ENCODE measurements at regions not wholly inside any gene's neighbourhood (a gene's known extent, or its start where the extent isn't known, plus 50 kb on each side); places are given as distances from the start of the nearest gene placed in this dataset.
A peak's percentile ranks its signal among the peaks of the same experiment; 100 is the strongest.
"Not testable (repeated sequence)": the region's sequence is repeated elsewhere in the genome, so short reads cannot be mapped to it uniquely, and the experiment has no call there.

- not testable (repeated sequence) for H3K4me3 ChIP-seq (ENCODE audit: low read length); H3K9me3 ChIP-seq (ENCODE audit: control insufficient read depth, low read length); H3K36me3 ChIP-seq (ENCODE audit: control insufficient read depth, insufficient read depth, low read length, severe bottlenecking); H3K9ac ChIP-seq (ENCODE audit: low read length); H3K27me3 ChIP-seq (replicated peaks; ENCODE audit: control insufficient read depth, insufficient read depth, low read length); DNase-seq (ENCODE audit: low read depth)
- H3K4me1 ChIP-seq (ENCODE audit: control insufficient read depth, insufficient read depth, low read length): peaks cover 28% of the 10 kb centered on the region
Measured at GRCh38 chr13:32847976-32848375, 168.2 kb upstream of the KL start.

- H3K4me3 ChIP-seq (ENCODE audit: low read length): no peak overlapping the region
- DNase-seq (ENCODE audit: low read depth): no peak
- H3K36me3 ChIP-seq (ENCODE audit: control insufficient read depth, insufficient read depth, low read length, severe bottlenecking): no peaks in the 10 kb centered on the region
- no peaks in the 10 kb centered on the region for H3K9me3 ChIP-seq (ENCODE audit: control insufficient read depth, low read length)
- H3K4me1 ChIP-seq (ENCODE audit: control insufficient read depth, insufficient read depth, low read length): peaks cover 35% of the 10 kb centered on the region
- no peak overlapping the region for H3K9ac ChIP-seq (ENCODE audit: low read length)
- peaks cover 5% of the 10 kb centered on the region for H3K27me3 ChIP-seq (replicated peaks; ENCODE audit: control insufficient read depth, insufficient read depth, low read length)
Measured at GRCh38 chr13:32849369-32849768, 166.9 kb upstream of the KL start.

- no peaks in the 10 kb centered on the region for H3K36me3 ChIP-seq (ENCODE audit: control insufficient read depth, insufficient read depth, low read length, severe bottlenecking)
- no peaks in the 10 kb centered on the region for H3K9me3 ChIP-seq (ENCODE audit: control insufficient read depth, low read length)
- no peak overlapping the region for H3K9ac ChIP-seq (ENCODE audit: low read length)
- peaks cover 5% of the 10 kb centered on the region for H3K27me3 ChIP-seq (replicated peaks; ENCODE audit: control insufficient read depth, insufficient read depth, low read length)
- H3K4me1 ChIP-seq (ENCODE audit: control insufficient read depth, insufficient read depth, low read length): peaks cover 35% of the 10 kb centered on the region
- peak; percentile 69 for DNase-seq (ENCODE audit: low read depth)
- no peak overlapping the region for H3K4me3 ChIP-seq (ENCODE audit: low read length)
Measured at GRCh38 chr13:32850316-32851052, 165.7 kb upstream of the KL start.

GRCh38 chr13:32851083-32852069 is 164.8 kb upstream of the KL start:
- H3K36me3 ChIP-seq (ENCODE audit: control insufficient read depth, insufficient read depth, low read length, severe bottlenecking): no peaks in the 10 kb centered on the region
- peaks cover 5% of the 10 kb centered on the region for H3K27me3 ChIP-seq (replicated peaks; ENCODE audit: control insufficient read depth, insufficient read depth, low read length)
- no peak overlapping the region for H3K9ac ChIP-seq (ENCODE audit: low read length)
- no peaks in the 10 kb centered on the region for H3K9me3 ChIP-seq (ENCODE audit: control insufficient read depth, low read length)
- DNase-seq (ENCODE audit: low read depth): no peak
- peaks cover 35% of the 10 kb centered on the region for H3K4me1 ChIP-seq (ENCODE audit: control insufficient read depth, insufficient read depth, low read length)
- H3K4me3 ChIP-seq (ENCODE audit: low read length): no peak overlapping the region

- Histone ChIP-seq H3K27me3 (replicated peaks; ENCODE audit: control insufficient read depth, insufficient read depth, low read length) (no peaks in the 10 kb centered on the region), H3K36me3 (ENCODE audit: control insufficient read depth, insufficient read depth, low read length, severe bottlenecking) (no peaks in the 10 kb centered on the region), H3K4me3 (ENCODE audit: low read length) (peak overlapping the region; percentile 9), H3K9ac (ENCODE audit: low read length) (no peak overlapping the region), H3K9me3 (ENCODE audit: control insufficient read depth, low read length) (no peaks in the 10 kb centered on the region), H3K4me1 (ENCODE audit: control insufficient read depth, insufficient read depth, low read length) (peaks cover 35% of the 10 kb centered on the region)
- peak; percentile 43 for DNase-seq (ENCODE audit: low read depth)
Measured at GRCh38 chr13:32852526-32852925, 163.7 kb upstream of the KL start.

- no peaks in the 10 kb centered on the region for H3K27me3 ChIP-seq (replicated peaks; ENCODE audit: control insufficient read depth, insufficient read depth, low read length)
- H3K9me3 ChIP-seq (ENCODE audit: control insufficient read depth, low read length): peaks cover 17% of the 10 kb centered on the region
- H3K9ac ChIP-seq (ENCODE audit: low read length): no peak overlapping the region
- H3K36me3 ChIP-seq (ENCODE audit: control insufficient read depth, insufficient read depth, low read length, severe bottlenecking): no peaks in the 10 kb centered on the region
- no peak overlapping the region for H3K4me3 ChIP-seq (ENCODE audit: low read length)
- peaks cover 15% of the 10 kb centered on the region for H3K4me1 ChIP-seq (ENCODE audit: control insufficient read depth, insufficient read depth, low read length)
- no peak for DNase-seq (ENCODE audit: low read depth)
Measured at GRCh38 chr13:32857077-32857476, 159.1 kb upstream of the KL start.

GRCh38 chr13:32857689-32858088 is 158.5 kb upstream of the KL start:
- H3K9me3 ChIP-seq (ENCODE audit: control insufficient read depth, low read length): peaks cover 23% of the 10 kb centered on the region
- H3K4me3 ChIP-seq (ENCODE audit: low read length): no peak overlapping the region
- H3K36me3 ChIP-seq (ENCODE audit: control insufficient read depth, insufficient read depth, low read length, severe bottlenecking): no peaks in the 10 kb centered on the region
- H3K9ac ChIP-seq (ENCODE audit: low read length): no peak overlapping the region
- no peaks in the 10 kb centered on the region for H3K27me3 ChIP-seq (replicated peaks; ENCODE audit: control insufficient read depth, insufficient read depth, low read length)
- DNase-seq (ENCODE audit: low read depth): no peak
- peaks cover 9% of the 10 kb centered on the region for H3K4me1 ChIP-seq (ENCODE audit: control insufficient read depth, insufficient read depth, low read length)

GRCh38 chr13:32859707-32860292 is 156.4 kb upstream of the KL start:
- peaks cover 28% of the 10 kb centered on the region for H3K9me3 ChIP-seq (ENCODE audit: control insufficient read depth, low read length)
- no peak overlapping the region for H3K9ac ChIP-seq (ENCODE audit: low read length)
- H3K4me3 ChIP-seq (ENCODE audit: low read length): no peak overlapping the region
- H3K27me3 ChIP-seq (replicated peaks; ENCODE audit: control insufficient read depth, insufficient read depth, low read length): no peaks in the 10 kb centered on the region
- no peaks in the 10 kb centered on the region for H3K36me3 ChIP-seq (ENCODE audit: control insufficient read depth, insufficient read depth, low read length, severe bottlenecking)
- no peaks in the 10 kb centered on the region for H3K4me1 ChIP-seq (ENCODE audit: control insufficient read depth, insufficient read depth, low read length)
- no peak for DNase-seq (ENCODE audit: low read depth)

GRCh38 chr13:32861304-32861703 is 154.9 kb upstream of the KL start:
- H3K4me1 ChIP-seq (ENCODE audit: control insufficient read depth, insufficient read depth, low read length): no peaks in the 10 kb centered on the region
- peaks cover 28% of the 10 kb centered on the region for H3K9me3 ChIP-seq (ENCODE audit: control insufficient read depth, low read length)
- peak overlapping the region; percentile 45 for H3K4me3 ChIP-seq (ENCODE audit: low read length)
- no peaks in the 10 kb centered on the region for H3K36me3 ChIP-seq (ENCODE audit: control insufficient read depth, insufficient read depth, low read length, severe bottlenecking)
- H3K27me3 ChIP-seq (replicated peaks; ENCODE audit: control insufficient read depth, insufficient read depth, low read length): no peaks in the 10 kb centered on the region
- DNase-seq (ENCODE audit: low read depth): no peak
- no peak overlapping the region for H3K9ac ChIP-seq (ENCODE audit: low read length)

- Histone ChIP-seq H3K4me1 (ENCODE audit: control insufficient read depth, insufficient read depth, low read length) (no peaks in the 10 kb centered on the region), H3K4me3 (ENCODE audit: low read length) (no peak overlapping the region), H3K9me3 (ENCODE audit: control insufficient read depth, low read length) (peaks cover 28% of the 10 kb centered on the region), H3K9ac (ENCODE audit: low read length) (no peak overlapping the region), H3K36me3 (ENCODE audit: control insufficient read depth, insufficient read depth, low read length, severe bottlenecking) (no peaks in the 10 kb centered on the region), H3K27me3 (replicated peaks; ENCODE audit: control insufficient read depth, insufficient read depth, low read length) (no peaks in the 10 kb centered on the region)
- no peak for DNase-seq (ENCODE audit: low read depth)
Measured at GRCh38 chr13:32863596-32863995, 152.6 kb upstream of the KL start.

GRCh38 chr13:32866921-32867320 is 149.3 kb upstream of the KL start:
- H3K27me3 ChIP-seq (replicated peaks; ENCODE audit: control insufficient read depth, insufficient read depth, low read length): no peaks in the 10 kb centered on the region
- H3K36me3 ChIP-seq (ENCODE audit: control insufficient read depth, insufficient read depth, low read length, severe bottlenecking): no peaks in the 10 kb centered on the region
- peaks cover 15% of the 10 kb centered on the region for H3K9me3 ChIP-seq (ENCODE audit: control insufficient read depth, low read length)
- no peak overlapping the region for H3K9ac ChIP-seq (ENCODE audit: low read length)
- DNase-seq (ENCODE audit: low read depth): no peak
- no peaks in the 10 kb centered on the region for H3K4me1 ChIP-seq (ENCODE audit: control insufficient read depth, insufficient read depth, low read length)
- no peak overlapping the region for H3K4me3 ChIP-seq (ENCODE audit: low read length)

Data from adipocyte (in vitro differentiated cells).